ENCODE measurements at regions not wholly inside any gene's neighbourhood (a gene's known extent, or its start where the extent isn't known, plus 50 kb on each side); places are given as distances from the start of the nearest gene placed in this dataset.

- 61 to 63% methylated on average over 3 of the region's 3 CpGs for whole genome bisulfite sequencing, 2 donors
- intact Hi-C loops (cut with DNase I): no loop called here
- Histone ChIP-seq H3K9me3 (ENCODE audit: control insufficient read depth, low read length) (no peaks in the 10 kb centered on the region), H3K4me1 (ENCODE audit: control insufficient read depth in 1 of 2, insufficient read depth in 2 of 2, low read length in 2 of 2) (no peaks in the 10 kb centered on the region), H3K27ac (ENCODE audit: low read depth in 1 of 2, low read length in 2 of 2) (no peak overlapping the region), H3K27me3 (ENCODE audit: control insufficient read depth in 1 of 2, insufficient read depth in 2 of 2, low read length in 1 of 2) (no peaks in the 10 kb centered on the region), H3K4me3 (ENCODE audit: low read length in 2 of 2) (no peak overlapping the region), H3K36me3 (ENCODE audit: control insufficient read depth in 1 of 2, insufficient read depth in 2 of 2, low read length in 1 of 2) (no peaks in the 10 kb centered on the region)
- ATAC-seq (ENCODE audit: low FRiP score) (no peak), DNase-seq (no peak)
Measured at GRCh38 chr5:33330426-33330825, 110.3 kb upstream of the TARS1 start.

- intact Hi-C loops (cut with DNase I): no loop called here
Measured at GRCh38 chr5:33330992-33331391, 109.8 kb upstream of the TARS1 start.

GRCh38 chr5:33332804-33333203, 108.0 kb upstream of the TARS1 start:
- H3K4me1 ChIP-seq (ENCODE audit: control insufficient read depth in 1 of 2, insufficient read depth in 2 of 2, low read length in 2 of 2): peaks cover 0 to 3% of the 10 kb centered on the region in 2 donors
- ATAC-seq (ENCODE audit: low FRiP score) (no peak), DNase-seq (no peak)
- 79% methylated on average over 2 of the region's 2 CpGs for WGBS, 2 donors
- no peaks in the 10 kb centered on the region for H3K27me3 ChIP-seq (ENCODE audit: control insufficient read depth in 1 of 2, insufficient read depth in 2 of 2, low read length in 1 of 2)
- no peaks in the 10 kb centered on the region for H3K36me3 ChIP-seq (ENCODE audit: control insufficient read depth in 1 of 2, insufficient read depth in 2 of 2, low read length in 1 of 2)
- no peak overlapping the region for H3K4me3 ChIP-seq (ENCODE audit: low read length in 2 of 2)
- no peak overlapping the region for H3K27ac ChIP-seq (ENCODE audit: low read depth in 1 of 2, low read length in 2 of 2)
- intact Hi-C loops (cut with DNase I): no loop called here
- no peaks in the 10 kb centered on the region for H3K9me3 ChIP-seq (ENCODE audit: control insufficient read depth, low read length)

More at GRCh38 chr5:33330992-33331391, 109.8 kb upstream of the TARS1 start:
- no peaks in the 10 kb centered on the region for H3K9me3 ChIP-seq (ENCODE audit: control insufficient read depth, low read length)
- no peak for ATAC-seq (ENCODE audit: low FRiP score)
- no peak overlapping the region for H3K27ac ChIP-seq (ENCODE audit: low read depth in 1 of 2, low read length in 2 of 2)
- no peaks in the 10 kb centered on the region for H3K36me3 ChIP-seq (ENCODE audit: control insufficient read depth in 1 of 2, insufficient read depth in 2 of 2, low read length in 1 of 2)
- no peak overlapping the region for H3K4me3 ChIP-seq (ENCODE audit: low read length in 2 of 2)
- H3K4me1 ChIP-seq (ENCODE audit: control insufficient read depth in 1 of 2, insufficient read depth in 2 of 2, low read length in 2 of 2): no peaks in the 10 kb centered on the region
- no peak for DNase-seq
- H3K27me3 ChIP-seq (ENCODE audit: control insufficient read depth in 1 of 2, insufficient read depth in 2 of 2, low read length in 1 of 2): no peaks in the 10 kb centered on the region

GRCh38 chr5:33334829-33335228, 105.9 kb upstream of the TARS1 start:
- H3K4me3 ChIP-seq (ENCODE audit: low read length in 2 of 2): no peak overlapping the region
- no peaks in the 10 kb centered on the region for H3K27me3 ChIP-seq (ENCODE audit: control insufficient read depth in 1 of 2, insufficient read depth in 2 of 2, low read length in 1 of 2)
- DNase-seq (no peak), ATAC-seq (ENCODE audit: low FRiP score) (no peak)
- peaks cover 4 to 6% of the 10 kb centered on the region in 2 donors for H3K4me1 ChIP-seq (ENCODE audit: control insufficient read depth in 1 of 2, insufficient read depth in 2 of 2, low read length in 2 of 2)
- intact Hi-C loops (cut with DNase I): no loop called here
- no peaks in the 10 kb centered on the region for H3K9me3 ChIP-seq (ENCODE audit: control insufficient read depth, low read length)
- H3K27ac ChIP-seq (ENCODE audit: low read depth in 1 of 2, low read length in 2 of 2): no peak overlapping the region
- no peaks in the 10 kb centered on the region for H3K36me3 ChIP-seq (ENCODE audit: control insufficient read depth in 1 of 2, insufficient read depth in 2 of 2, low read length in 1 of 2)
- WGBS, 2 donors: 97% methylated on average over 1 of the region's 1 CpG

- 51 to 60% methylated on average over 4 of the region's 4 CpGs for WGBS, 2 donors
- intact Hi-C loops (cut with DNase I): loop anchor here (2.0 kb wide), 1 partner anchor 14 kb away; no protein-coding TSS in a partner anchor
Measured at GRCh38 chr5:33336891-33337636, 103.7 kb upstream of the TARS1 start.

GRCh38 chr5:33337637-33337992, 103.2 kb upstream of the TARS1 start:
- Histone ChIP-seq H3K4me1 (ENCODE audit: control insufficient read depth in 1 of 2, insufficient read depth in 2 of 2, low read length in 2 of 2) (peaks cover 7 to 9% of the 10 kb centered on the region in 2 donors), H3K36me3 (ENCODE audit: control insufficient read depth in 1 of 2, insufficient read depth in 2 of 2, low read length in 1 of 2) (no peaks in the 10 kb centered on the region), H3K4me3 (ENCODE audit: low read length in 2 of 2) (no peak overlapping the region), H3K27ac (ENCODE audit: low read depth in 1 of 2, low read length in 2 of 2) (peak overlapping the region in 1 of 2 donors; percentile 19), H3K9me3 (ENCODE audit: control insufficient read depth, low read length) (no peaks in the 10 kb centered on the region), H3K27me3 (ENCODE audit: control insufficient read depth in 1 of 2, insufficient read depth in 2 of 2, low read length in 1 of 2) (no peaks in the 10 kb centered on the region)
- intact Hi-C loops (cut with DNase I): loop anchor here (2.0 kb wide), 1 partner anchor 15 kb away; no protein-coding TSS in a partner anchor
- ATAC-seq (ENCODE audit: low FRiP score) (peak; percentile 11), DNase-seq (no peak)
- 7 to 15% methylated on average over 2 of the region's 2 CpGs for WGBS, 2 donors

More at GRCh38 chr5:33336891-33337636, 103.7 kb upstream of the TARS1 start:
- Histone ChIP-seq H3K4me3 (ENCODE audit: low read length in 2 of 2) (no peak overlapping the region), H3K36me3 (ENCODE audit: control insufficient read depth in 1 of 2, insufficient read depth in 2 of 2, low read length in 1 of 2) (no peaks in the 10 kb centered on the region), H3K27me3 (ENCODE audit: control insufficient read depth in 1 of 2, insufficient read depth in 2 of 2, low read length in 1 of 2) (no peaks in the 10 kb centered on the region), H3K9me3 (ENCODE audit: control insufficient read depth, low read length) (no peaks in the 10 kb centered on the region), H3K27ac (ENCODE audit: low read depth in 1 of 2, low read length in 2 of 2) (no peak overlapping the region), H3K4me1 (ENCODE audit: control insufficient read depth in 1 of 2, insufficient read depth in 2 of 2, low read length in 2 of 2) (peaks cover 7 to 9% of the 10 kb centered on the region in 2 donors)
- no peak for DNase-seq
- ATAC-seq (ENCODE audit: low FRiP score): no peak

- WGBS, 2 donors: 79 to 85% methylated on average over 4 of the region's 4 CpGs
- no peak overlapping the region for H3K4me3 ChIP-seq (ENCODE audit: low read length in 2 of 2)
- H3K27me3 ChIP-seq (ENCODE audit: control insufficient read depth in 1 of 2, insufficient read depth in 2 of 2, low read length in 1 of 2): no peaks in the 10 kb centered on the region
- H3K27ac ChIP-seq (ENCODE audit: low read depth in 1 of 2, low read length in 2 of 2): no peak overlapping the region
- DNase-seq (no peak), ATAC-seq (ENCODE audit: low FRiP score) (peak; percentile 54)
- H3K4me1 ChIP-seq (ENCODE audit: control insufficient read depth in 1 of 2, insufficient read depth in 2 of 2, low read length in 2 of 2): peaks cover 7 to 9% of the 10 kb centered on the region in 2 donors
- no peaks in the 10 kb centered on the region for H3K36me3 ChIP-seq (ENCODE audit: control insufficient read depth in 1 of 2, insufficient read depth in 2 of 2, low read length in 1 of 2)
- H3K9me3 ChIP-seq (ENCODE audit: control insufficient read depth, low read length): no peaks in the 10 kb centered on the region
- intact Hi-C loops (cut with DNase I): no loop called here
Measured at GRCh38 chr5:33338336-33339110, 102.2 kb upstream of the TARS1 start.

- peaks cover 7 to 9% of the 10 kb centered on the region in 2 donors for H3K4me1 ChIP-seq (ENCODE audit: control insufficient read depth in 1 of 2, insufficient read depth in 2 of 2, low read length in 2 of 2)
- no peaks in the 10 kb centered on the region for H3K36me3 ChIP-seq (ENCODE audit: control insufficient read depth in 1 of 2, insufficient read depth in 2 of 2, low read length in 1 of 2)
- no peak overlapping the region for H3K4me3 ChIP-seq (ENCODE audit: low read length in 2 of 2)
- ATAC-seq (ENCODE audit: low FRiP score): no peak
- no peak for DNase-seq
- intact Hi-C loops (cut with DNase I): no loop called here
- H3K27me3 ChIP-seq (ENCODE audit: control insufficient read depth in 1 of 2, insufficient read depth in 2 of 2, low read length in 1 of 2): no peaks in the 10 kb centered on the region
- H3K9me3 ChIP-seq (ENCODE audit: control insufficient read depth, low read length): no peaks in the 10 kb centered on the region
- no peak overlapping the region for H3K27ac ChIP-seq (ENCODE audit: low read depth in 1 of 2, low read length in 2 of 2)
Measured at GRCh38 chr5:33339413-33339812, 101.4 kb upstream of the TARS1 start.

GRCh38 chr5:33340195-33340594, 100.6 kb upstream of the TARS1 start:
- Histone ChIP-seq H3K27ac (ENCODE audit: low read depth in 1 of 2, low read length in 2 of 2) (peak overlapping the region; percentile 44 to 82), H3K36me3 (ENCODE audit: control insufficient read depth in 1 of 2, insufficient read depth in 2 of 2, low read length in 1 of 2) (no peaks in the 10 kb centered on the region), H3K4me1 (ENCODE audit: control insufficient read depth in 1 of 2, insufficient read depth in 2 of 2, low read length in 2 of 2) (peaks cover 7 to 9% of the 10 kb centered on the region in 2 donors), H3K9me3 (ENCODE audit: control insufficient read depth, low read length) (no peaks in the 10 kb centered on the region), H3K27me3 (ENCODE audit: control insufficient read depth in 1 of 2, insufficient read depth in 2 of 2, low read length in 1 of 2) (no peaks in the 10 kb centered on the region), H3K4me3 (ENCODE audit: low read length in 2 of 2) (no peak overlapping the region)
- intact Hi-C loops (cut with DNase I): no loop called here
- DNase-seq: no peak
- 68 to 77% methylated on average over 3 of the region's 3 CpGs for WGBS, 2 donors
- ATAC-seq (ENCODE audit: low FRiP score): no peak

Data from aorta (tissue), 5 donors.